ENCODE measurements at regions not wholly inside any gene's neighbourhood (a gene's known extent, or its start where the extent isn't known, plus 50 kb on each side); places are given as distances from the start of the nearest gene placed in this dataset.

- TF ChIP-seq, protein P1, sequence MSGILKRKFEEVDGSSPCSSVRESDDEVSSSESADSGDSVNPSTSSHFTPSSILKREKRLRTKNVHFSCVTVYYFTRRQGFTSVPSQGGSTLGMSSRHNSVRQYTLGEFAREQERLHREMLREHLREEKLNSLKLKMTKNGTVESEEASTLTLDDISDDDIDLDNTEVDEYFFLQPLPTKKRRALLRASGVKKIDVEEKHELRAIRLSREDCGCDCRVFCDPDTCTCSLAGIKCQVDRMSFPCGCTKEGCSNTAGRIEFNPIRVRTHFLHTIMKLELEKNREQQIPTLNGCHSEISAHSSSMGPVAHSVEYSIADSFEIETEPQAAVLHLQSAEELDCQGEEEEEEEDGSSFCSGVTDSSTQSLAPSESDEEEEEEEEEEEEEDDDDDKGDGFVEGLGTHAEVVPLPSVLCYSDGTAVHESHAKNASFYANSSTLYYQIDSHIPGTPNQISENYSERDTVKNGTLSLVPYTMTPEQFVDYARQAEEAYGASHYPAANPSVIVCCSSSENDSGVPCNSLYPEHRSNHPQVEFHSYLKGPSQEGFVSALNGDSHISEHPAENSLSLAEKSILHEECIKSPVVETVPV (CRISPR knock-in tag; IDR thresholded peaks at IDR 0.05), result no peak
- TF ChIP-seq ZC3H10 (CRISPR knock-in tag; IDR thresholded peaks at IDR 0.05) (no peak), ZNF8 (CRISPR knock-in tag; IDR thresholded peaks at IDR 0.05) (no peak), ZFP30 (CRISPR knock-in tag; IDR thresholded peaks at IDR 0.05) (no peak), GLIS3 (CRISPR knock-in tag; IDR thresholded peaks at IDR 0.05) (no peak), ZNF565 (CRISPR knock-in tag; conservative IDR thresholded peaks at IDR 0.05; ENCODE audit: low read depth) (no peak), ZNF70 (CRISPR knock-in tag; IDR thresholded peaks at IDR 0.05) (no peak), PPARA (CRISPR knock-in tag; IDR thresholded peaks at IDR 0.05; ENCODE audit: borderline replicate concordance) (no peak), PATZ1 (CRISPR knock-in tag; IDR thresholded peaks at IDR 0.05; ENCODE audit: borderline replicate concordance) (no peak), SNAI2 (CRISPR knock-in tag; IDR thresholded peaks at IDR 0.05) (no peak)
Observed at GRCh38 chr15:95994418-95994817, 336.1 kb upstream of the NR2F2 start.

All from SK-N-SH treated with all-trans-retinoic acid at 6 μM for 48 hours (cell line).